ENCODE measurements at regions not wholly inside any gene's neighbourhood (a gene's known extent, or its start where the extent isn't known, plus 50 kb on each side); places are given as distances from the start of the nearest gene placed in this dataset.

GRCh38 chr7:46230990-46231305 lies 309.9 kb upstream of the IGFBP3 start:
- no peak for TF ChIP-seq POLR2A (IDR thresholded peaks at IDR 0.05)
- no peak for TF ChIP-seq CTCF (IDR thresholded peaks at IDR 0.05)
